OCI-LY7 (cell line): ENCODE measurements at regions not wholly inside any gene's neighbourhood (a gene's known extent, or its start where the extent isn't known, plus 50 kb on each side); places are given as distances from the start of the nearest gene placed in this dataset.

ENCODE experiments used
- BruUV-seq: library from RNA; stranded (reverse); fragments of 400-500 nt; replicated peaks from 2 replicates; lab custom pipeline; 2021; lab: Mats Ljungman, UMichigan
- CTCF ChIA-PET: fragments of 300-600 bp; sonication (Branson Sonifier 250); formaldehyde crosslinking; loops from one replicate; lab custom pipeline; 2022; ENCODE audit warnings: antibody characterized with exemption; ENCODE audit not compliant: unreplicated experiment; lab: Charles Lee
- POLR2A ChIA-PET: fragments of 300-600 bp; sonication (Branson Sonifier 250); formaldehyde crosslinking; loops from one replicate; lab custom pipeline; 2022; ENCODE audit warnings: antibody characterized with exemption; lab: Charles Lee
- DNase-seq: peaks from one replicate; pipeline ENCODE4 v3.0.0-alpha.2; 2015; ENCODE audit warnings: low spot score
- H2AFZ ChIP-seq: fragments of 200-600 bp; sonication (generic), shearing (Covaris generic); 2 replicates; pipeline ENCODE4 v1.6.1; 2014; ENCODE audit warnings: mild to moderate bottlenecking, antibody characterized with exemption, low read length, moderate library complexity
- H3K27ac ChIP-seq: fragments of 200-600 bp; sonication (generic); 2 replicates; pipeline ENCODE4 v1.5.1; 2014; ENCODE audit warnings: mixed run types, low read depth, mild to moderate bottlenecking, moderate library complexity, low read length, inconsistent platforms; ENCODE audit not compliant: poor library complexity, severe bottlenecking
- H3K36me3 ChIP-seq: fragments of 200-600 bp; sonication (generic); 2 replicates; pipeline ENCODE4 v1.6.1; 2014; ENCODE audit warnings: mild to moderate bottlenecking, antibody characterized with exemption, low read length, moderate library complexity, mixed read lengths; ENCODE audit not compliant: insufficient read depth
- H3K4me1 ChIP-seq: fragments of 200-600 bp; sonication (generic); 2 replicates; pipeline ENCODE4 v1.5.1; 2014; ENCODE audit warnings: mild to moderate bottlenecking, low read length; ENCODE audit not compliant: insufficient read depth, poor library complexity, severe bottlenecking
- H3K4me2 ChIP-seq: fragments of 200-600 bp; sonication (generic); 2 replicates; pipeline ENCODE4 v1.6.1; 2014; ENCODE audit warnings: mild to moderate bottlenecking, low read length
- H3K4me3 ChIP-seq: fragments of 200-600 bp; sonication (generic); 2 replicates; pipeline ENCODE4 v1.5.1; 2014; ENCODE audit warnings: mild to moderate bottlenecking, low read depth, low read length; ENCODE audit not compliant: poor library complexity, severe bottlenecking
- H3K79me2 ChIP-seq: fragments of 200-600 bp; sonication (generic); 2 replicates; pipeline ENCODE4 v1.6.1; 2016; ENCODE audit warnings: low read depth, mild to moderate bottlenecking, low read length, moderate library complexity, mixed read lengths; ENCODE audit not compliant: insufficient read depth
- H3K9me2 ChIP-seq: fragments of 200-600 bp; sonication (generic); 2 replicates; pipeline ENCODE4 v1.6.1; 2016; ENCODE audit warnings: mild to moderate bottlenecking, low read length, mixed read lengths; ENCODE audit not compliant: insufficient read depth
- H3K9me3 ChIP-seq: fragments of 200-600 bp; sonication (generic); 2 replicates; pipeline ENCODE4 v1.6.1; 2014; ENCODE audit warnings: mild to moderate bottlenecking, mixed run types, low read length, mixed read lengths
- H4K20me1 ChIP-seq: fragments of 200-600 bp; sonication (generic); 2 replicates; pipeline ENCODE4 v1.6.1; 2014; ENCODE audit warnings: mild to moderate bottlenecking, antibody characterized with exemption, low read length, moderate library complexity, mixed read lengths; ENCODE audit not compliant: insufficient read depth
- CTCF ChIP-seq: fragments of 200-600 bp; sonication (generic); conservative IDR thresholded peaks from 2 replicates; pipeline ENCODE4 v1.5.1; 2014; ENCODE audit warnings: mild to moderate bottlenecking, antibody characterized with exemption, low read length, moderate library complexity, mixed read lengths
- EZH2phosphoT487 ChIP-seq: fragments of 200-600 bp; sonication (generic); IDR thresholded peaks from 2 replicates; pipeline ENCODE4 v1.6.1; 2018; ENCODE audit warnings: low read depth, borderline replicate concordance, mild to moderate bottlenecking, mixed run types, antibody characterized with exemption, low read length, moderate library complexity, mixed read lengths
- intact Hi-C: fragments of 100-400 bp; cut with micrococcal nuclease; formaldehyde crosslinking; loops from one replicate; pipeline ENCODE4 v1.10.0; 2022; ENCODE audit not compliant: unreplicated experiment

- intact Hi-C loops, result loop anchor here (10.0 kb wide), 2 partner anchors 307 to 577 kb away; no protein-coding TSS in a partner anchor
- H3K27ac ChIP-seq, result peak overlapping the region; percentile 93
- POLR2A ChIA-PET, result no interaction called here
- no peak overlapping the region for H3K4me2 ChIP-seq
- H3K4me3 ChIP-seq, result no peak overlapping the region
- no peak overlapping the region for H2AFZ ChIP-seq
- CTCF ChIA-PET, result no interaction called here
- H3K4me1 ChIP-seq, result peaks cover 72% of the 10 kb centered on the region
- H3K9me2 ChIP-seq, result no peaks in the 10 kb centered on the region
- BruUV-seq, result no TSS peak
- TF ChIP-seq EZH2phosphoT487, result no peak
- no peak for TF ChIP-seq CTCF
- H3K36me3 ChIP-seq, result peaks cover 7% of the 10 kb centered on the region
- H4K20me1 ChIP-seq, result no peaks in the 10 kb centered on the region
- no peaks in the 10 kb centered on the region for H3K79me2 ChIP-seq
- no peak for DNase-seq
- H3K9me3 ChIP-seq, result peaks cover 21% of the 10 kb centered on the region; the same call in 1 of the 2 replicates
These were observed 469.8 kb downstream of the BRD1 start for GRCh38 chr22:49357661-49358440.

GRCh38 chr22:49356428-49356827 is 471.2 kb downstream of the BRD1 start:
- peaks cover 75% of the 10 kb centered on the region for H3K4me1 ChIP-seq
- H3K4me2 ChIP-seq, result no peak overlapping the region
- BruUV-seq, result no TSS peak
- intact Hi-C loops, result loop anchor here (10.0 kb wide), 2 partner anchors 308 to 578 kb away; no protein-coding TSS in a partner anchor
- CTCF ChIA-PET, result no interaction called here
- POLR2A ChIA-PET, result interaction anchor here (0.8 to 1.4 kb wide), 2 partner anchors 24 to 53 kb away, joined by 3 to 5 read pairs; no protein-coding TSS in a partner anchor
- no peak for TF ChIP-seq EZH2phosphoT487
- no peak for TF ChIP-seq CTCF
- no peak for DNase-seq
- no peak overlapping the region for H3K4me3 ChIP-seq
- H4K20me1 ChIP-seq, result no peaks in the 10 kb centered on the region
- H2AFZ ChIP-seq, result no peak overlapping the region
- peaks cover 12% of the 10 kb centered on the region; the same call in 1 of the 2 replicates for H3K9me3 ChIP-seq
- H3K79me2 ChIP-seq, result no peaks in the 10 kb centered on the region
- H3K36me3 ChIP-seq, result no peaks in the 10 kb centered on the region
- no peak overlapping the region for H3K27ac ChIP-seq
- no peaks in the 10 kb centered on the region for H3K9me2 ChIP-seq
